ENCODE measurements at regions not wholly inside any gene's neighbourhood (a gene's known extent, or its start where the extent isn't known, plus 50 kb on each side); places are given as distances from the start of the nearest gene placed in this dataset.

GRCh38 chr20:60122671-60123070, 164.4 kb downstream of the CDH26 start:
- POLR2A ChIA-PET, result interaction anchor here (0.7 kb wide), 1 partner anchor 13 kb away, joined by 3 read pairs; no protein-coding TSS in a partner anchor
- intact Hi-C loops (cut with micrococcal nuclease), result no loop called here
- H3K36me3 Mint-ChIP-seq (ENCODE audit: insufficient read depth, unreplicated experiment), result no peaks in the 10 kb centered on the region
- DNase-seq (ENCODE audit: unreplicated experiment), result no peak
- H3K27me3 Mint-ChIP-seq (ENCODE audit: insufficient read depth, unreplicated experiment), result peaks cover 92% of the 10 kb centered on the region
- H3K27ac Mint-ChIP-seq (ENCODE audit: low read depth, unreplicated experiment), result no peak overlapping the region
- BruUV-seq (replicated peaks), result no TSS peak
- no peak for TF ChIP-seq CTCF (IDR thresholded peaks at IDR 0.05; ENCODE audit: unreplicated experiment)
- no peaks in the 10 kb centered on the region for H3K4me1 Mint-ChIP-seq (ENCODE audit: insufficient read depth, unreplicated experiment)
- H3K9me3 Mint-ChIP-seq (ENCODE audit: unreplicated experiment), result no peaks in the 10 kb centered on the region
- CTCF ChIA-PET, result interaction anchor here (0.6 to 2.0 kb wide), 5 partner anchors 15 to 187 kb away, joined by 3 to 10 read pairs (median 3); no protein-coding TSS in a partner anchor
- no peak overlapping the region for H3K4me3 Mint-ChIP-seq (ENCODE audit: unreplicated experiment)

GRCh38 chr20:60123096-60123495, 164.9 kb downstream of the CDH26 start:
- Mint-ChIP-seq H3K4me3 (ENCODE audit: unreplicated experiment) (no peak overlapping the region), H3K36me3 (ENCODE audit: insufficient read depth, unreplicated experiment) (no peaks in the 10 kb centered on the region), H3K27ac (ENCODE audit: low read depth, unreplicated experiment) (no peak overlapping the region), H3K27me3 (ENCODE audit: insufficient read depth, unreplicated experiment) (peaks cover 92% of the 10 kb centered on the region), H3K9me3 (ENCODE audit: unreplicated experiment) (no peaks in the 10 kb centered on the region), H3K4me1 (ENCODE audit: insufficient read depth, unreplicated experiment) (no peaks in the 10 kb centered on the region)
- no TSS peak for BruUV-seq (replicated peaks)
- TF ChIP-seq CTCF (IDR thresholded peaks at IDR 0.05; ENCODE audit: unreplicated experiment), result no peak
- POLR2A ChIA-PET, result interaction anchor here (0.7 kb wide), 1 partner anchor 13 kb away, joined by 3 read pairs; no protein-coding TSS in a partner anchor
- intact Hi-C loops (cut with micrococcal nuclease), result no loop called here
- DNase-seq (ENCODE audit: unreplicated experiment), result no peak
- CTCF ChIA-PET, result interaction anchor here (0.6 to 2.0 kb wide), 3 partner anchors 14 to 188 kb away, joined by 3 to 10 read pairs (median 3); no protein-coding TSS in a partner anchor

- no peak for TF ChIP-seq CTCF (IDR thresholded peaks at IDR 0.05; ENCODE audit: unreplicated experiment)
- DNase-seq (ENCODE audit: unreplicated experiment), result peak; percentile 24
- POLR2A ChIA-PET, result interaction anchor here (1.1 kb wide), 1 partner anchor 20 kb away, joined by 3 read pairs; no protein-coding TSS in a partner anchor
- intact Hi-C loops (cut with micrococcal nuclease), result no loop called here
- Mint-ChIP-seq H3K27ac (ENCODE audit: low read depth, unreplicated experiment) (no peak overlapping the region), H3K4me3 (ENCODE audit: unreplicated experiment) (no peak overlapping the region), H3K4me1 (ENCODE audit: insufficient read depth, unreplicated experiment) (no peaks in the 10 kb centered on the region), H3K36me3 (ENCODE audit: insufficient read depth, unreplicated experiment) (no peaks in the 10 kb centered on the region), H3K9me3 (ENCODE audit: unreplicated experiment) (no peaks in the 10 kb centered on the region), H3K27me3 (ENCODE audit: insufficient read depth, unreplicated experiment) (peaks cover 92% of the 10 kb centered on the region)
- BruUV-seq (replicated peaks), result no TSS peak
- CTCF ChIA-PET, result interaction anchor here (1.1 to 2.0 kb wide), 2 partner anchors 14 to 87 kb away, joined by 3 to 10 read pairs; no protein-coding TSS in a partner anchor
These were observed 165.4 kb downstream of the CDH26 start for GRCh38 chr20:60123652-60124051.

- Mint-ChIP-seq H3K9me3 (ENCODE audit: unreplicated experiment) (no peaks in the 10 kb centered on the region), H3K27me3 (ENCODE audit: insufficient read depth, unreplicated experiment) (peaks cover 90% of the 10 kb centered on the region), H3K4me3 (ENCODE audit: unreplicated experiment) (no peak overlapping the region), H3K36me3 (ENCODE audit: insufficient read depth, unreplicated experiment) (no peaks in the 10 kb centered on the region), H3K27ac (ENCODE audit: low read depth, unreplicated experiment) (no peak overlapping the region), H3K4me1 (ENCODE audit: insufficient read depth, unreplicated experiment) (no peaks in the 10 kb centered on the region)
- ChIA-PET CTCF (interaction anchor here (1.2 kb wide), 1 partner anchor 9 kb away, joined by 3 read pairs; no protein-coding TSS in a partner anchor), POLR2A (interaction anchor here (1.1 kb wide), 1 partner anchor 21 kb away, joined by 3 read pairs; no protein-coding TSS in a partner anchor)
- intact Hi-C loops (cut with micrococcal nuclease), result no loop called here
- DNase-seq (ENCODE audit: unreplicated experiment), result no peak
- BruUV-seq (replicated peaks), result no TSS peak
- TF ChIP-seq CTCF (IDR thresholded peaks at IDR 0.05; ENCODE audit: unreplicated experiment), result no peak
These were observed 166.7 kb downstream of the CDH26 start for GRCh38 chr20:60124776-60125381.
